LoVo (cell line): ENCODE measurements at regions not wholly inside any gene's neighbourhood (a gene's known extent, or its start where the extent isn't known, plus 50 kb on each side); places are given as distances from the start of the nearest gene placed in this dataset.
A peak's percentile ranks its signal among the peaks of the same experiment; 100 is the strongest.

ENCODE experiments used
- DNase-seq: peaks from one replicate; pipeline ENCODE4 v3.0.0-alpha.2; 2016; ENCODE audit warnings: low spot score

GRCh38 chr20:11296221-11296620 is 621.5 kb upstream of the BTBD3 start:
- DNase-seq: no peak

- no peak for DNase-seq
These were observed 620.7 kb upstream of the BTBD3 start for GRCh38 chr20:11296951-11297350.

GRCh38 chr20:11301699-11302098 is 616.0 kb upstream of the BTBD3 start:
- no peak for DNase-seq

- DNase-seq: no peak
These were observed 615.3 kb upstream of the BTBD3 start for GRCh38 chr20:11302436-11302835.

- no peak for DNase-seq
These were observed 612.9 kb upstream of the BTBD3 start for GRCh38 chr20:11304795-11305194.

GRCh38 chr20:11305406-11305805 is 612.3 kb upstream of the BTBD3 start:
- DNase-seq: no peak

GRCh38 chr20:11311659-11312224 is 606.0 kb upstream of the BTBD3 start:
- DNase-seq: no peak

GRCh38 chr20:11315525-11315924 is 602.2 kb upstream of the BTBD3 start:
- DNase-seq: no peak

- no peak for DNase-seq
These were observed 601.4 kb upstream of the BTBD3 start for GRCh38 chr20:11316244-11316643.

GRCh38 chr20:11320033-11320432 is 597.7 kb upstream of the BTBD3 start:
- DNase-seq: no peak

- no peak for DNase-seq
These were observed 593.9 kb upstream of the BTBD3 start for GRCh38 chr20:11323816-11324215.

- DNase-seq: no peak
These were observed 592.7 kb upstream of the BTBD3 start for GRCh38 chr20:11324990-11325389.

- no peak for DNase-seq
These were observed 588.9 kb upstream of the BTBD3 start for GRCh38 chr20:11328839-11329238.

GRCh38 chr20:11329271-11329670 is 588.4 kb upstream of the BTBD3 start:
- DNase-seq: no peak

- DNase-seq: peak; percentile 11
These were observed 586.6 kb upstream of the BTBD3 start for GRCh38 chr20:11331096-11331495.

- no peak for DNase-seq
These were observed 585.3 kb upstream of the BTBD3 start for GRCh38 chr20:11332381-11332780.

GRCh38 chr20:11333634-11334033 is 584.1 kb upstream of the BTBD3 start:
- no peak for DNase-seq

- no peak for DNase-seq
These were observed 580.1 kb upstream of the BTBD3 start for GRCh38 chr20:11337361-11338130.

GRCh38 chr20:11338496-11339306 is 579.0 kb upstream of the BTBD3 start:
- DNase-seq: no peak

- no peak for DNase-seq
These were observed 572.8 kb upstream of the BTBD3 start for GRCh38 chr20:11344939-11345338.

GRCh38 chr20:11347738-11348137 is 570.0 kb upstream of the BTBD3 start:
- no peak for DNase-seq

GRCh38 chr20:11350126-11351005 is 567.3 kb upstream of the BTBD3 start:
- no peak for DNase-seq
